ENCODE measurements at regions not wholly inside any gene's neighbourhood (a gene's known extent, or its start where the extent isn't known, plus 50 kb on each side); places are given as distances from the start of the nearest gene placed in this dataset.

DNA sequence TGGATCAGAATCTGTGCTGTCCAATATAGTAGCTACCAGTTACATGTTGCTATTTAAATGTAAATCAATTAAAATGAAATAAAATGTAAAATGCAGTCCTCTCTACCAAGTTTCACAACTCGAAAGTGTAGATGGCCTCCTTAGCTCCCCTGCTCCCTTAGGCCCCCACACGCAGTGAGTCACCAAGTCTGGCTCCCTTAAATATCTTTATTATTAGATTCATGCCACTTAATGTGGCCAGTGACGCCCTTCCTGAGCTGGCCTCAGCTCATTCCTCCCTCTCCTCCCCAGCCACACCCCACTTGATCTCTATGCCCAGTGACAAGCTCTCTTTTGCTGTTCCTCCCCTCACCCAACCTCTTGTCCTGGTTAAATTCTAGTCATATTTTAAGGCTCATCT lies 88.4 kb upstream of the DNAH5 start:
- TF ChIP-seq, protein P1, sequence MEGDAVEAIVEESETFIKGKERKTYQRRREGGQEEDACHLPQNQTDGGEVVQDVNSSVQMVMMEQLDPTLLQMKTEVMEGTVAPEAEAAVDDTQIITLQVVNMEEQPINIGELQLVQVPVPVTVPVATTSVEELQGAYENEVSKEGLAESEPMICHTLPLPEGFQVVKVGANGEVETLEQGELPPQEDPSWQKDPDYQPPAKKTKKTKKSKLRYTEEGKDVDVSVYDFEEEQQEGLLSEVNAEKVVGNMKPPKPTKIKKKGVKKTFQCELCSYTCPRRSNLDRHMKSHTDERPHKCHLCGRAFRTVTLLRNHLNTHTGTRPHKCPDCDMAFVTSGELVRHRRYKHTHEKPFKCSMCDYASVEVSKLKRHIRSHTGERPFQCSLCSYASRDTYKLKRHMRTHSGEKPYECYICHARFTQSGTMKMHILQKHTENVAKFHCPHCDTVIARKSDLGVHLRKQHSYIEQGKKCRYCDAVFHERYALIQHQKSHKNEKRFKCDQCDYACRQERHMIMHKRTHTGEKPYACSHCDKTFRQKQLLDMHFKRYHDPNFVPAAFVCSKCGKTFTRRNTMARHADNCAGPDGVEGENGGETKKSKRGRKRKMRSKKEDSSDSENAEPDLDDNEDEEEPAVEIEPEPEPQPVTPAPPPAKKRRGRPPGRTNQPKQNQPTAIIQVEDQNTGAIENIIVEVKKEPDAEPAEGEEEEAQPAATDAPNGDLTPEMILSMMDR (IDR thresholded peaks at IDR 0.05; ENCODE audit: insufficient read depth, low read length) = no peak
- TF ChIP-seq POLR2AphosphoS5 (IDR thresholded peaks at IDR 0.05; ENCODE audit: low read depth) (no peak), GABPA (IDR thresholded peaks at IDR 0.05; ENCODE audit: low read depth) (no peak), SPI1 (IDR thresholded peaks at IDR 0.05; ENCODE audit: borderline replicate concordance, low read depth) (no peak)
- TF ChIP-seq, protein P2, sequence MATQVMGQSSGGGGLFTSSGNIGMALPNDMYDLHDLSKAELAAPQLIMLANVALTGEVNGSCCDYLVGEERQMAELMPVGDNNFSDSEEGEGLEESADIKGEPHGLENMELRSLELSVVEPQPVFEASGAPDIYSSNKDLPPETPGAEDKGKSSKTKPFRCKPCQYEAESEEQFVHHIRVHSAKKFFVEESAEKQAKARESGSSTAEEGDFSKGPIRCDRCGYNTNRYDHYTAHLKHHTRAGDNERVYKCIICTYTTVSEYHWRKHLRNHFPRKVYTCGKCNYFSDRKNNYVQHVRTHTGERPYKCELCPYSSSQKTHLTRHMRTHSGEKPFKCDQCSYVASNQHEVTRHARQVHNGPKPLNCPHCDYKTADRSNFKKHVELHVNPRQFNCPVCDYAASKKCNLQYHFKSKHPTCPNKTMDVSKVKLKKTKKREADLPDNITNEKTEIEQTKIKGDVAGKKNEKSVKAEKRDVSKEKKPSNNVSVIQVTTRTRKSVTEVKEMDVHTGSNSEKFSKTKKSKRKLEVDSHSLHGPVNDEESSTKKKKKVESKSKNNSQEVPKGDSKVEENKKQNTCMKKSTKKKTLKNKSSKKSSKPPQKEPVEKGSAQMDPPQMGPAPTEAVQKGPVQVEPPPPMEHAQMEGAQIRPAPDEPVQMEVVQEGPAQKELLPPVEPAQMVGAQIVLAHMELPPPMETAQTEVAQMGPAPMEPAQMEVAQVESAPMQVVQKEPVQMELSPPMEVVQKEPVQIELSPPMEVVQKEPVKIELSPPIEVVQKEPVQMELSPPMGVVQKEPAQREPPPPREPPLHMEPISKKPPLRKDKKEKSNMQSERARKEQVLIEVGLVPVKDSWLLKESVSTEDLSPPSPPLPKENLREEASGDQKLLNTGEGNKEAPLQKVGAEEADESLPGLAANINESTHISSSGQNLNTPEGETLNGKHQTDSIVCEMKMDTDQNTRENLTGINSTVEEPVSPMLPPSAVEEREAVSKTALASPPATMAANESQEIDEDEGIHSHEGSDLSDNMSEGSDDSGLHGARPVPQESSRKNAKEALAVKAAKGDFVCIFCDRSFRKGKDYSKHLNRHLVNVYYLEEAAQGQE (IDR thresholded peaks at IDR 0.05; ENCODE audit: insufficient replicate concordance, low read depth) = no peak

All from HL-60 (cell line).